ENCODE measurements at regions not wholly inside any gene's neighbourhood (a gene's known extent, or its start where the extent isn't known, plus 50 kb on each side); places are given as distances from the start of the nearest gene placed in this dataset.

- Histone ChIP-seq H3K36me3 (no peaks in the 10 kb centered on the region), H3K4me3 (no peak overlapping the region), H3K4me1 (ENCODE audit: control insufficient read depth in 1 of 2, low read depth in 2 of 2) (no peaks in the 10 kb centered on the region), H3K27me3 (replicated peaks; ENCODE audit: insufficient read depth) (no peaks in the 10 kb centered on the region), H3K9me3 (no peaks in the 10 kb centered on the region), H3K27ac (no peak overlapping the region)
- no peak for DNase-seq (ENCODE audit: low spot score)
- no peak for TF ChIP-seq CTCF (IDR thresholded peaks at IDR 0.05)
- ATAC-seq (ENCODE audit: insufficient number of reproducible peaks, low FRiP score, low read depth): no peak
These were observed 189.6 kb downstream of the GPAM start for GRCh38 chr10:111993872-111994426.

- H3K27ac ChIP-seq: no peak overlapping the region
- ATAC-seq (ENCODE audit: insufficient number of reproducible peaks, low FRiP score, low read depth) (no peak), DNase-seq (ENCODE audit: low spot score) (no peak)
- H3K27me3 ChIP-seq (replicated peaks; ENCODE audit: insufficient read depth): no peaks in the 10 kb centered on the region
- H3K4me1 ChIP-seq (ENCODE audit: control insufficient read depth in 1 of 2, low read depth in 2 of 2): peaks cover 0 to 5% of the 10 kb centered on the region in 2 donors
- no peak for TF ChIP-seq CTCF (IDR thresholded peaks at IDR 0.05)
- no peak overlapping the region for H3K4me3 ChIP-seq
- H3K36me3 ChIP-seq: no peaks in the 10 kb centered on the region
- H3K9me3 ChIP-seq: no peaks in the 10 kb centered on the region
These were observed 187.5 kb downstream of the GPAM start for GRCh38 chr10:111996103-111996502.

GRCh38 chr10:111998728-111999127 is 184.8 kb downstream of the GPAM start:
- no peak overlapping the region for H3K4me3 ChIP-seq
- no peaks in the 10 kb centered on the region for H3K27me3 ChIP-seq (replicated peaks; ENCODE audit: insufficient read depth)
- DNase-seq (ENCODE audit: low spot score): no peak
- TF ChIP-seq CTCF (IDR thresholded peaks at IDR 0.05): no peak
- peaks cover 0 to 7% of the 10 kb centered on the region in 2 donors for H3K4me1 ChIP-seq (ENCODE audit: control insufficient read depth in 1 of 2, low read depth in 2 of 2)
- no peaks in the 10 kb centered on the region for H3K9me3 ChIP-seq
- H3K27ac ChIP-seq: no peak overlapping the region
- no peaks in the 10 kb centered on the region for H3K36me3 ChIP-seq
- no peak for ATAC-seq (ENCODE audit: insufficient number of reproducible peaks, low FRiP score, low read depth)

- Histone ChIP-seq H3K9me3 (no peaks in the 10 kb centered on the region), H3K27ac (no peak overlapping the region), H3K4me1 (ENCODE audit: control insufficient read depth in 1 of 2, low read depth in 2 of 2) (peaks cover 0 to 7% of the 10 kb centered on the region in 2 donors), H3K4me3 (no peak overlapping the region), H3K27me3 (replicated peaks; ENCODE audit: insufficient read depth) (no peaks in the 10 kb centered on the region), H3K36me3 (no peaks in the 10 kb centered on the region)
- TF ChIP-seq CTCF (IDR thresholded peaks at IDR 0.05): no peak
- DNase-seq (ENCODE audit: low spot score) (no peak), ATAC-seq (ENCODE audit: insufficient number of reproducible peaks, low FRiP score, low read depth) (no peak)
These were observed 184.2 kb downstream of the GPAM start for GRCh38 chr10:111999205-111999914.

GRCh38 chr10:111999915-112000302 is 183.7 kb downstream of the GPAM start:
- no peak overlapping the region for H3K27ac ChIP-seq
- H3K27me3 ChIP-seq (replicated peaks; ENCODE audit: insufficient read depth): no peaks in the 10 kb centered on the region
- DNase-seq (ENCODE audit: low spot score) (no peak), ATAC-seq (ENCODE audit: insufficient number of reproducible peaks, low FRiP score, low read depth) (no peak)
- no peaks in the 10 kb centered on the region for H3K9me3 ChIP-seq
- peaks cover 0 to 7% of the 10 kb centered on the region in 2 donors for H3K4me1 ChIP-seq (ENCODE audit: control insufficient read depth in 1 of 2, low read depth in 2 of 2)
- no peak for TF ChIP-seq CTCF (IDR thresholded peaks at IDR 0.05)
- H3K36me3 ChIP-seq: no peaks in the 10 kb centered on the region
- H3K4me3 ChIP-seq: no peak overlapping the region
